Activated CD8-positive, alpha-beta memory T cell treated with anti-CD3 and anti-CD28 coated beads, Interleukin-2, amount 50 U/mL, for 1 hour (primary cell): ENCODE measurements at regions not wholly inside any gene's neighbourhood (a gene's known extent, or its start where the extent isn't known, plus 50 kb on each side); places are given as distances from the start of the nearest gene placed in this dataset.
"Not testable (repeated sequence)": the region's sequence is repeated elsewhere in the genome, so short reads cannot be mapped to it uniquely, and the experiment has no call there.

Experiments
- DNase-seq: peaks from one replicate; pipeline ENCODE4 v3.0.0-alpha.2; 2020; ENCODE audit errors: extremely low read depth

- not testable (repeated sequence) for DNase-seq
Measured at GRCh38 chr11:67873223-67873622, 130.7 kb downstream of the UNC93B1 start.

- not testable (repeated sequence) for DNase-seq
Measured at GRCh38 chr11:67871168-67871567, 132.7 kb downstream of the UNC93B1 start.

GRCh38 chr11:67862896-67863295 lies 141.0 kb downstream of the UNC93B1 start:
- not testable (repeated sequence) for DNase-seq

- not testable (repeated sequence) for DNase-seq
Measured at GRCh38 chr11:67859513-67860161, 144.3 kb downstream of the UNC93B1 start.

- DNase-seq, result not testable (repeated sequence)
Measured at GRCh38 chr11:67850747-67851146, 153.2 kb downstream of the UNC93B1 start.

GRCh38 chr11:67849766-67850165 lies 154.1 kb downstream of the UNC93B1 start:
- not testable (repeated sequence) for DNase-seq

- DNase-seq, result not testable (repeated sequence)
Measured at GRCh38 chr11:67847896-67848875, 155.7 kb downstream of the UNC93B1 start.

- not testable (repeated sequence) for DNase-seq
Measured at GRCh38 chr11:67846303-67846702, 157.6 kb downstream of the UNC93B1 start.

GRCh38 chr11:67845296-67845695 lies 158.6 kb downstream of the UNC93B1 start:
- DNase-seq, result not testable (repeated sequence)

- not testable (repeated sequence) for DNase-seq
Measured at GRCh38 chr11:67840599-67840998, 163.3 kb downstream of the UNC93B1 start.

- not testable (repeated sequence) for DNase-seq
Measured at GRCh38 chr11:67830152-67830551, 155.7 kb upstream of the ALDH3B2 start.

GRCh38 chr11:67826951-67827296 lies 152.5 kb upstream of the ALDH3B2 start:
- not testable (repeated sequence) for DNase-seq

GRCh38 chr11:67826028-67826950 lies 151.9 kb upstream of the ALDH3B2 start:
- DNase-seq, result not testable (repeated sequence)

- DNase-seq, result not testable (repeated sequence)
Measured at GRCh38 chr11:67824861-67825260, 150.4 kb upstream of the ALDH3B2 start.

GRCh38 chr11:67820081-67820480 lies 145.7 kb upstream of the ALDH3B2 start:
- DNase-seq, result no peak

- DNase-seq, result not testable (repeated sequence)
Measured at GRCh38 chr11:67817558-67817957, 143.1 kb upstream of the ALDH3B2 start.

- not testable (repeated sequence) for DNase-seq
Measured at GRCh38 chr11:67809301-67809700, 134.9 kb upstream of the ALDH3B2 start.

GRCh38 chr11:67807896-67808295 lies 133.5 kb upstream of the ALDH3B2 start:
- not testable (repeated sequence) for DNase-seq

GRCh38 chr11:67806728-67807235 lies 132.4 kb upstream of the ALDH3B2 start:
- not testable (repeated sequence) for DNase-seq

GRCh38 chr11:67806183-67806582 lies 131.8 kb upstream of the ALDH3B2 start:
- not testable (repeated sequence) for DNase-seq
